Activated effector memory CD4-positive, alpha-beta T cell treated with anti-CD3 and anti-CD28 coated beads, Interleukin-2, amount 50 U/mL, for 16 hours (primary cell): ENCODE measurements at regions not wholly inside any gene's neighbourhood (a gene's known extent, or its start where the extent isn't known, plus 50 kb on each side); places are given as distances from the start of the nearest gene placed in this dataset.
A peak's percentile ranks its signal among the peaks of the same experiment; 100 is the strongest.

Experiments
- DNase-seq: peaks from one replicate; pipeline ENCODE4 v3.0.0-alpha.2; 2020

DNA sequence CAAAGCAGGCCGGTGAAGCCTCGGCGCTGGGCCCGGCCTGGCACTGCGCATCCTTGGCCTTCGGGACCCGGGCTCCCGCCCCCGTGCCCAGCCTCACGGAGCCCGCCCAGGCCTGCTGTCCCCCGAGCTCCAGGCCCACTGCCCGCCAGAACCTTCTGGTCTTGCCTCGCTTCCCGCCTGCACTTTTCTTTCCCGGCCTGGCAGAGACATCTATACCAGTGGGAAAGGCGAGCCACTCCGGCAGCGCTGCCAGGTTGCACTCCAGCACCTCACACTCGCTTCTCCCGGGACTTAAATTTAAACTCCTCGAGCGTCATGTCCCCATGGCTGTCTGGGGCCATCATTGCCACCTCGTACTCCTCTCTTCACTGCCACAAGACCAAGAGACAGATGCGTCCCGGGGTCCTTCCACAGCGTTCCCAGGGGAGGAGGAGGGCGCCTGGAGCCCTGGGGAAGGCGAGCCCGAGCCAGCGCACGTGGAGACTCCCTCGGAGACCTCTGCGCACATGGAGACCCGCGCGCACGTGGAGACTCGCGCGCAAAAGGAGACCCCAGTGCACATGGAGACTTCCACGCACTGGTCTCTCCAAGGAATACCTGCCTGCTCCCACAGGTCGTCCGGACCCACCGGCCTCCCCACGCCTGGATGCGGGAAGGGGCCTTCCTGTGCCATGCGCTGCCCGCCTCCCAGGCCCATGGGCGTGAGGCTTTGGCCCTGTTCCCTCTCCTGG lies 253.1 kb upstream of the SALL3 start:
- DNase-seq = peak; percentile 53

DNA sequence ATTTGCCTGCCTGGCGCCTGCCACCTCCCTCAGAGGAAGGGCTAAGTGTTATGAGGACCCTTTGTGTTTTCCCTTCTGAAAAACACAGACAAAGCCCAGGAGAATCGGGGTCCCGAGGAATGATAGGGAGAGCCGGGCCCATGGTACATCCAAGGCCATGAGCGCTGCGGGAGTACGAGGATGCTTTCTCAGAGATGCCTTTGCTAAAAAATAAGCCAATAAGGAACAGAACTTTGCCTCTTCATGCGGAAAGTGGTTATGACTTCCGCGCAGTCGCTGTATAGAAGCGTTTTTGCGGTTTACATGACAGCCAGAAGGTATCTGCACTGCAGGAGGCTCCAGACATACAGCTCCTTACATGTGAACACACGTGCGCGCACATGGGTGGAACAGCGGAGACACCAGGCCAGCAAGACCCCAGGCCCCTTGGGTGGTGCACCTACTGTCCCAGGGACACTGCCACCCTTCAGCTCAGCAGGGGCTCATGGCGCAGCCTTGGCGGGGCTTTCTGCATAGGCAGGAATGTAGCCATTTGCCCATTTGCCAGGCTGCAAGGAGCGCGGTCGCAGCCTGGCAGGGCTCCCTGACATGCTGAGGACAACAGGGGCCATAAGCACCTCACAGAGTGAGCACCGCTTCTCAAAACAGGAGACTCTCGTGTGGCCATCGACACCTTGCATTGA lies 252.4 kb upstream of the SALL3 start:
- DNase-seq = peak; percentile 49

DNA sequence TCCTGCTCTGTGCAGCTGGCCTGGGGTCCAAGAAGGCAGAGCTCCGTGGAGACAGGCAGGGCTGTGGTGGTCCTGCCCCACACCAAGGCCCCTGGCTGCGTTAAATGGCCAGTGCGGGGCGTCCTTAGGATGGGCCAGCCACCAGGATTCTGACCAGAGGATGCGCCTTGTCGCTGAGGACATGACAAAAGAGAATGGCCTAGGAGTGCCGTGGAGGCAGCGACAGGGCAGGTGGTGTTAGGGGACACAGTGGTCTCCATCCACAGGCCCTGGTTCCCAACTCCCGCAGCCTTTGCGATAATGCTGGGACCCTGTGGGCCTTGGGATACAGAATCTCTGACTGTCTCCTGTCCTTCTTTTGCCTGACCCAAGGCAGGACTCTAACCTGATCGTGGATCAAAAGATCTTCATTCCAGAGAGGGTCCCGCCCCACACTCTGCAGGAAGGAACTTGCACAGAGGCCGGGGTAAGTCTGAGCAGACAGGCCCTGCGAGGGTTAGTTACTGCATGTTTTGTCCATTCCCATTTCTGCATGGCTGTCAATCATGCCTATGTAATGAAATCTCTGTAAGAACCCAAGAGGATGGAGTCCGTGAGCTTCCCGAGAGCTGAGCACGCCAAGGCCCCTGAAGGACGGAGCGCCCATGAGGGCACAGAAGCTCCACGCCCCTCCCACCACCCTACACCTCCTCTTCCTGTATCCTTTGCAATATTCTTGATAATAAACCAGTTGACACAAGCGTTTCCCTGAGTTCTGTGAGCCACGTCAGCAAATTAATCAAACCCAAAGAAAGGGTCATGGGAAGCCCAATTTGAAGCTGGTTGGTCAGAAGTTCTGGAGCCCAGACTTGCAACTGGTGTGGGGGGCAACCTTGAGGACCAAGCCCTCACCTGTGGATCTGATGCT lies 251.5 kb upstream of the SALL3 start:
- DNase-seq = peak; percentile 37

DNA sequence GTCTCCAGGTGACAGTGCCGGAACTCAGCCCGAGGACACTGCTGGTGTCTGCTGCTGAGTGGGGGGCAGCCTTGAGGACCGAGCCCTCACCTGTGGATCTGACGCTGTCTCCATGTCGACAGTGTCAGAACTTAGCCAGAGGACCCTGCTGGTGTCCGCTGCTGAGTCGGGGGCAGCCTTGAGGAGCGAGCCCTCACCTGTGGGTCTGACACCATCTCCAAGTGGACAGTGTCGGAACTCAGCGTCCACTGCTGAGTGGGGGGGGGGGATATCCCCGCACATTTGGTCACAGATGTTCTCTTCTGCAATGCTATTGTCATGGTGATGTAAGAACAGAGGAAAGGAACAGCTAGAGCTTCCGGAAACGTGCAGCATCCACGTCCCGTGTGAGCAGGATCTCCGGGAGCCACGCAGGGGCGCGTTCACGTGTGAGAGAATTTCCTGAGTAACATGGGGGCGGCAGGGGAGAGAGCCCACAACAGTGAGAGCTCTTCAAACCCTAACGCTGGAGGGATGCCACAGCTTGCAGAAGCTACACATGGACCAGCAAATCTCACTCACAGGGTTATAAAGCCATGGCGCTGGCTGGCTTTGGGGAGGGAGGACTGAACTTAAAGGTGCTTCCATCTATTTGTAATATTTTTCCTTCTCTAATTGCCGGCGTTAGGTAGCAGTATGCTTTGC lies 250.7 kb upstream of the SALL3 start:
- peak; percentile 49 for DNase-seq

DNA sequence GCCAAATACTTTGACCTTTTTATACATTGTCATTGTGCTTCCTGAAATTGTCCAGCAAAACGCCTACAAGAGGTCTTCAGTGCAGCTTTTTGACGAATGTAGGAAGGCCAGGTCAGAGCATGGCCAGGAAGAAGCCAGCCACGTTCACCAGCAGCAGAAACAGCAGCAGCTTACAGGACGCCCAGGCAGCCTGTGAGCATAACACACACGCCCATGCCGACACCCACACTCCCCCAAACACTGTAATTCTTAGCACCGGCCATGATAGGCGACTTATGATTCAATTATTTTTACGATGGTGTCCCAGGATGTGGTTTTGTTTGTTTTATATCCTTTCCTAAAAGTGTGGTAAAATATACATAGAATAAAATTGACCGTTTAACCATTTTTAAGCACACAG lies 249.1 kb upstream of the SALL3 start:
- peak; percentile 12 for DNase-seq

DNA sequence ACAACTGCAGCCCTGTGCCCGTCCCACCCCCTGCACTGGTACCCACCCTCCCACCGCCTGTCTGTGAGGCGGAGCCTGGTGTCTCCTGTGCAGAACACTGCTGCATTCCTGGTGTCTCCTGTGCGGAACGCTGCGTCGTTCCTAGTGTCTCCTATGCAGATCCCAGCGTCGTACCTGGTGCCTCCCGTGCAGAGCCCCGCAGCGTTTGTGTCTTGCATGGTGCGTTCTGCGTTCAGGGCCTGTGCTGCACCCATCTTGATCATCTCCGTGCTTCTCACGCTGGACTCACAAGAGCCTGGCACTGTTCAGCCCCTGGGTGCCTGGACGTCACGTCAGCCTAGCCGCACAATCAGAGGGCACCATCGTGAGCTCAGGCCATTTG lies 248.6 kb upstream of the SALL3 start:
- peak; percentile 24 for DNase-seq

DNA sequence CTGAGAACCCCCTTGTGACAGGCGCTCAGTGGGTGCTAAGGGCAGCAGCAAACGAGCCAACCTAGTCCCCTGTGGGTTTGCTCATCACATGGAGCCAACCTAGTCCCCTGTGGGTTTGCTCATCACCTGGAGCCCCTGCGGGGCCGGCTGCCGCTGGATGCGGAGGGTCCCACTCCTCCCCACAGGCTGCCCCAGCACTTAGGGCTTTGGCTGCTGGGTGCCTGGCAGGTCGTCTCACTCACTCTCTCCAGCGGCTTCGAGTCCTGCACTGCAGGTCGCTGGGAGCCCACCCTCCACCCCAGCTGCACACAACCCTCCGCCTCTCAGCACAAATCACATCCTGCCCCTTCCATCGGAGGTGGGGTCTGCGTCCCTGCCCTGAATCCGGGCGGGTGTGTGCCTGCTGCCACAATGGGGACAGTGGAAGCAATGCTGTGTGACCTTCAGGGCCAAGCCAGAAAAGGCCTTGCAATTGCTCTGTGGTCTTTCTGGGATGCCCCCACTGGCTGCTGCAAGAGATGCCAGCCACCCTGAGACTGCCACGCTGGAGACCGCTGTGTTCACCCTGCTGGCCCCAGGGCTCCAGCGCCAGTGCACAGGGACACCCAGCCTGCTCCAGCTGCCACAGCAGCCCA lies 248.1 kb upstream of the SALL3 start:
- DNase-seq = peak; percentile 56

DNA sequence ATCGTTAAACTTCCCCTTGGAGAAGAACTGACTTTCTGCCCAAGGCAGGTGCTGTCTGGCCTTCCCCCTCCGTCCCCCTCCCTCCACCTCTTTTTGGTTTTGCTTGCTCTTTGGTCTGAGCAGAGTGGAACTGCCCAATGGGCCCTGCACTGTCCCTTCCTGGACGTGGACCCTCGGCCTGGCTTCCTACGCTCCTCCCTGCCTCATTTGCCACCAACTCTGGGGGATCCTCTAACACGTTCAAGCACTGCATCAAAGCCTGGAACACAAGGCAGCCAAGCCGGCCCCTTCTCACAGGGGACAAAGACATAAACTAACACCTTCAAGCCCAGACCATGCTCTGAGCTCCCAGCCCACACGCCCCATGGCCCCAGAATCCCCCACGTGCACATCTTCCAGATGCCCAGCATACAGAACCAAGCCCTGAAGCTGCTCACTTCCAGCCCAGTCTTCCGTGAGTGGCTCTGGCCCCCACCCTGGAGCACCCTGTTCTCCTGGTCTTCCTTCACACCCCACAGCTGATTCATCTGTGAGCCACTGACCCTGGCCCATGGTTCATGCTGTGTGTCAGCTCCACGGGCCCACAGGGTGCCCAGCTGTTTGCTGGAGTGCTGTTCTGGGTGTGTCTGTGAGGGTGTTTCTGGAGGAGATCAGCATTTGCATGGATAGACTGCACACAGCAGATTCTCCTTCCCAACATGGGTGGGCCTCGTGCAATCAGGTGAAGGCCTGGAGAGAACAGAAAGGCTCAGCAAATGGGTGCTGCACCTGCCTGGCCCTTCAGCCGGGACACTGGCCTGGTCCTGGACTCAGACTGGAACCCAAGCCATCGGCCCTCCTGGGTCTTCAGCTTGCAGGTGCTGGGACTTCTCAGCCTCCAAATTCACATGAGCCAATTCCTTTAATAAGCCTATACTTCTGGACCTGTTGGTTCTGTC lies 247.1 kb upstream of the SALL3 start:
- peak; percentile 42 for DNase-seq

DNA sequence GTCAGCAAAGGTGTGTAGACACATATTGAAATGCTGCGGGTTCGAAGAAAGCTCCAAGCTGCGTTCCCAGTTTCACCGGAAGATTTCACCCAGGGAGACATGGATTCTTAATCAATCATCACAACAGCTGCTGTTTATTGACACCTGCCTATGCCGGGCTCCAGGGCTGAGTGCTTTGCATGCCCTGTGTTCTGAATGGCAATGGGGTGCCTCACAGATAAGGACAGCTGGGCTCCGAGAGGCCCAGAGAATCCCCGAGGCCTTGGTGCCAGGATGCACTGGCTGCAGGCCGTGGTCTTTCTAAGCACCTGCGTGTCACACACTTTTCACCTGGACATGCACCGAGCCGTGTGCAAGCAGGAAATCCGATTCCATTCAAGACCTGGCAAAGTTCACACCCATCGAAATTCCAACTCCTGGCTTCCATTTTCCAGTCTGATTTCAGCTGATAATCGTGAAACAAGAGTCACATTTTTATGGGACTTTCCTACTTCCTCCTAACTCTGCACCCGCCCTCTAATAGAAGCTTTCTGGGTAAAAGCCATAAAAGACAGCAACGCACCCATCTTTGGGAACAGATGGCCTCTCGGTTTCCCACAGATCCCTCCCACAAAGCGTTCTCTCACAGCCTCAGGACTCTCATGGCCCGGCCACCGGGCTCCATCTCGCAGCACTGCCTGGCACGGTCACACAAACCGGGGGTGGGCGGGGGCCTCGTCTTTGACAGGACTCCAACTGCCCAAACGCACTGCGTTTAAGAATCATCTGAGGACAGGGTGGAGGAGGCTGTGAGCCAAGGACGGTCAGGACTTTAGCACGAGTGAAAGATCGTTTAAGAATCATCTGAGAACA lies 245.6 kb upstream of the SALL3 start:
- peak; percentile 47 for DNase-seq

DNA sequence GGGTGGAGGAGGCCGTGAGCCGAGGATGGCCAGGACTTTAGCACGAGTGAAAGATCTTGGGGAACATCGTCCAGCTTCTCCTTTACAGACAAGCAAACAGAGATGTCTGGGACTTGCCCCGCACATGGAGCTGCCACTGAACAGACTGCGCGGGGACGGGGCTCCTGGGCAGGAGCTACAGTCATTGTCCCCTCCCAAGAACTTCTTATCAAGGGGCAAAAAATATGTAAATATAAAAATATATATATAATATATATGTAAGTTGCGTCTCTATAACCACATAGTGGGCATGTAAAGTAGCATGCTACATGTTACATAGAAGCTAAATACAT lies 245.0 kb upstream of the SALL3 start:
- DNase-seq = no peak

DNA sequence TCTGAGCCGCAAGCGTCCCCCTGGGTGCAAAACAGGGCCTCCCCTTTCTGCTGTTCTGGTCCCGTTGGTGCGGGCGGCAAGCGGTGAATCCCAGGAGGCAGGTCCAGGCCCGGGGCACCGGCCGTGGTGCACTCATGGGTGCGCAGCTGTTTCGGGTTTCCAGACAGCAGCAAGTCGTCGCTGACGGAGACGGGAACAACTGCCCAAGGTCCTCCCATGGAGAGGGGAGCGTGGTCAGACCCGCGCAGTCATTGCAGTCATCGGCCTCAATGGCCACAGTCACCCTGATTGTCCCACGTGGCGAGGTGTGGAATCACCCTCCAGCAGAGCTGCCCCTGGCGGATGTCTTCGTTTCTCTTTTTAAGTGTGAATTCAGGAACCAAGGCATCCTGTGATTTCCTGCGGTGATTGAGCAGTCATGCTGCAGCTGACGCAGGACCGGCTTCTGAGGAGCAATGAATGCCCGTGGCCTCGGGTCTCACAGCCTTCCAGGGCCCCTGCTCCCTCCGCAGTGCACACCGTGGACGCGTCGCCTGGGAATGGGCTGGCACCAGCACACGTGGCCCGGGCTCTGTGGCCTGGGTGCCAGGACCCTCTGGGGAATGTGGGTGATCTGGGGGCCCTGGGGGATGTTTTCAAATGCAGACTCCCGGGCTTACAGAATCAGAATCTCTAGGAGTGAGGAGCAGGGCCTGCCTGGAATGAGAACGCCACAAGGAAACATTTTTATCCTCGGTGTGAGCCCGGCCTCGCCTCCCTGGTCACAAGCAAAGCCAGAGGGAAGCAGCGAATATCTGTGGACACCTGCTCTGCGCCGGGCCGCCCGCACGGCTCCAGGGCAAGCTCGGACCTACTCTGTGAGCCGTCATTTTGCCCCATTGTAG lies 244.2 kb upstream of the SALL3 start:
- peak; percentile 44 for DNase-seq

DNA sequence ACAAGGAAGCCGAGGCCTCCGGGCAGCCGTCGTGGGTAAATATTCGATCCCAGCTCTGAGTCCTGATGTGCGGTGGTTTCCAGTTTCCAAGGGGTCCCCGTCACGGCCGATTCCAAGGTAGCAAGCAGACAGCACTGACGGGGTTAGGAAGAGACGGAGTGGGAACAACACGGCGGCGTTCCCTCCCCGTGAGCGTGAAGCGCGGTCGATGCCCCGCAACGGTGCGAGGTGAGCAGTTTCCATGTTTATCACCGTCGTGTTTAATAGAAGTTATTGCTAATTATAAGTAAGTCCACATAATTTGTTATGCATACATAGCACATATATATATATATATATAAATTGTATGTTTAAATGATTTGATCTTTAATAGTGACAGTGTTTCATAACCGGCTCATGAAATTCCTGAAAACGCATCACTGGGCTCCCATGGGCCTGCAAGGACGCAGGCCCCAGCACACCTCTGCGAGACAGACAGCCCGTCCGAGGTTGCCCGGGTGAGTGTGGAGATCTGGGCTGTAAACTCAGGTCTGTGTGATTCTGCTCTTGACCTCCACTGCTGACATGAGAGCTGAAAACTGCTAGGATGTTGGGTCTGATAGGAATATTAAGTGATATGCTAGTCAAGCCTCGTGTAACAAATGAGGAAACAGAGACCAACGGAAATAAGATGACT lies 243.5 kb upstream of the SALL3 start:
- DNase-seq = peak; percentile 37

DNA sequence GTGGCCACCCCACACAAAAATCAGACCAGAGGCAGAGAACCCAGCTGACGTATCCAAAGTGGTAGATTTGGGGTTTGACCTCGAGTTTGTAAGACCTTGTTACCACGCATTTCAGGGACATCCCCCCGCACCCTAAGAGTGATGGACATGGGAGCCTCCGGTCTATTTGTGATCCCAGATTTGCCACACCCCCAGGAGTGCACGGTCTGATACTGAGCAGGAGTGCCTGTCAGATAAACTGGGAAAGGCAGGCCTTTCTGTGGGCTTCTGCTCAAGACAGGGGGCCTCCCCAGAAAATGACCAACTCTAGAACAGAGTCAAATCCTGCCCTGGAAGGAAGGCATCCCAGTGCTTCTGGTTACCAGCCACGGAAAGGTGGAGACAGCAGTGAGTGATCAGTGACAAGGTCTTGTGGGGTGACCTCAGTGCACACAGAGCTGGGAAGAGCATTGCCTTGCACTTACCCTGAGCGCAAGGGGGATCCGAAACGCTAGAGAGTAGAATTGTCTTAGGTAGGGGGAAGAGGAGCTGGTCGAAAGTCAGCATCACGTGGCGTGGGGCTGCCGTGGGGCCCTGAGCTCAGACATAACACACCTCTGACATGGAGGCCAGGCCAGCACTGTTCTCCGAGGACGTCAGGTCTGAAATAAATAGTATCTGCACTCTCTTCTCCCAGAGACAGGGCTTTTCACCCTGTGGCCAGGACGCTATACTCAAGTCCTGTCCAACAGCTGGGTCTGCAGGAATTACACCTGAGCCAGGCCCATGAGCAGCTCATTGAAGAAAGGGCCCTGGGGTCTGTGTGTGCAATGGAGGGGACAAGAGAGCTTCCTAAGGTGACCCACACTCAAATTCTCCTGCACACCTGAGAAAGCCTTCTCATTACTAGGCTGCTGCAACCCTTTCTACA lies 242.4 kb upstream of the SALL3 start:
- DNase-seq = peak; percentile 51

DNA sequence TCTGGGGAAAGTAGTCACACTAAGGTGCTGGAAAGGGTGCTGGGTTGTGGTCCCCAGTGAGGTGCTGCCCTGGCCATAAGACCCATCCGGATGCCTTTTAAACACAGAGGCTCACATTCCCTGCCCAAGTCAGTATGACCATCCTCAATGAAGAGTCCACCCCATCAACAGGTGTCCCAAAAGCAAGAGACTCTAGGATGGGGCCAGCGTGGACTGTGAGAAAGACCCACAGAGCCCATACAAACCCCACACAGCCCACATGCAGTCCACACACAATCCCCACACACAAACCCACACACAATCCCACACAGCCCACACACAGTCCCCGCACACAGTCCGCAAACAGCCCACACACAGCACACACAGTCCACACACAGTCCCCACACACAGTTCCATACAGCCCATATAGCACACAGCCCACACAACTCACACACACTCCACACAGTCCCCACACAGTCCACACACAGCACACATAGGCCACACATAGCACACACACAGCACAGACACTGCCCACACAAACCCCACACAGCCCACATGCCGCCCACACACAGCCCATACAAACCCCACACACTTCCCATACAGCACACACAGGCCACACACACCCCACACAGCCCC lies 241.4 kb upstream of the SALL3 start:
- DNase-seq = peak; percentile 39

DNA sequence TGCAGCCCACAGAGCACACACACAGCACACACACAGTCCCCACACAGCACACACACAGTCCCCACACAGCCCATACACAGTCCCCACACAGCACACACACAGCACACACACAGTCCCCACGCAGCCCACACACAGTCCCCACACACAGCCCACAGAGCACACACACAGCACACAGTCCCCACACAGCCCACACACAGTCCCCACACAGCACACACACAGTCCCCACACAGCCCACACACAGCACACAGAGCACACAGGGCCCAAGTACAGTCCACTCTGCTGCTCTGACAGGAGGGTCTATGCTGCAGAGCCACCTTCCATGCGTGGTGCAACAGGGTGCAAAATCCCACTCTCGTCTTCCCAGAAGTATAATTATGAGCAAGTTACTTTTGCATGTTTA lies 240.5 kb upstream of the SALL3 start:
- DNase-seq = peak; percentile 22

DNA sequence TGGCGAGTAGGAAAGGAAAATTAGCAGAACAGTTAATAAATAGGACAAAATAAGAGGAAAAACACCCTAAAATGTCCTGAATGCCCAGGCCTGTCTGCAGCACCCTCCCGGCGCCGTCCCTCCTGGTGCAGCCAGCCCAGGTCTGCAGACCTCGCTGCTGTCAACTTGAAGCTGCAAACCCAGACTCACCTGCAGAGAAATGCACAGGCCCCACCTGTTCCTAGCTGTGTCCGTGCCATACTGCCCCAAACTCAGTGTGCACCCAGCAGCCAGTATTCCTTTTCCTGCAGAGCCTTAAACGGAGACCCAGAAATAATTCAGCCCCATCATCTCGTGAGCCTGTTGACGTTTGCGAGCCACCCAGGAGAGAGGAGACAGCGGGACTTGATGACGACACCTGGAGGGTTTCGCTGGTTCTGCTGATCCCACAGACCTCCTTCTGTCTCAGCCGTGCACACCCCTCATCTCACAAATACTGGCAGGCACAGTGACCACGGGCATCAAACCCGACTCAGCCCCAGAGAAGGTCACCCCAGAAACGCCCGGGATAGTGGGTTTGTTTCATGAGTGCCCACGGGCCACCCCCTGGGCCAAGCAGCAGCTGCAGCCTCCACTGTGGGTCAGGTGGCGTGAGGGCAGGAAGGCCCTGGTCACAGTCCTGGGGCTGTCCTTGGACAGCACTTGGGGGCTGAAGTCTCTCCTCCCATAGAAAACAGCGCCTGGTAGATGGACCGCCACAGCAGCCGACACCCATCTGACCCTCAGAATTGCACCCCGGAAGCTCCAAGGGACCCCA lies 239.5 kb upstream of the SALL3 start:
- peak; percentile 25 for DNase-seq
